ENCODE measurements at regions not wholly inside any gene's neighbourhood (a gene's known extent, or its start where the extent isn't known, plus 50 kb on each side); places are given as distances from the start of the nearest gene placed in this dataset.

- ATAC-seq, result no peak
- 60 to 76% (median 66%) methylated on average over 8 of the region's 8 CpGs for WGBS, 4 donors
- intact Hi-C loops (cut with DNase I), result no loop called here
- Histone ChIP-seq H3K9me3 (peaks cover 0 to 13% (median 2%) of the 10 kb centered on the region in 12 donors), H3K4me3 (no peak overlapping the region), H3K4me1 (no peaks in the 10 kb centered on the region), H3K27ac (no peak overlapping the region), H3K36me3 (no peaks in the 10 kb centered on the region), H3K27me3 (no peaks in the 10 kb centered on the region)
- no peak for TF ChIP-seq CTCF (IDR thresholded peaks at IDR 0.05)
- TF ChIP-seq POLR2A (IDR thresholded peaks at IDR 0.05), result no peak
- DNase-seq, result no peak
Observed at GRCh38 chr18:60228609-60229595, 143.7 kb downstream of the MC4R start.

- Histone ChIP-seq H3K9me3 (no peaks in the 10 kb centered on the region), H3K27ac (no peak overlapping the region), H3K36me3 (no peaks in the 10 kb centered on the region), H3K4me1 (no peaks in the 10 kb centered on the region), H3K4me3 (no peak overlapping the region), H3K27me3 (no peaks in the 10 kb centered on the region)
- TF ChIP-seq POLR2A (IDR thresholded peaks at IDR 0.05), result no peak
- DNase-seq (no peak), ATAC-seq (no peak)
- WGBS, 4 donors, result 63 to 71% (median 65%) methylated on average over 5 of the region's 5 CpGs
- intact Hi-C loops (cut with DNase I), result no loop called here
Observed at GRCh38 chr18:60215432-60215831, 157.1 kb downstream of the MC4R start.

- intact Hi-C loops (cut with DNase I), result no loop called here
- DNase-seq (no peak), ATAC-seq (no peak)
- TF ChIP-seq CTCF (IDR thresholded peaks at IDR 0.05), result no peak
- TF ChIP-seq POLR2A (IDR thresholded peaks at IDR 0.05), result no peak
- 19 to 32% (median 28%) methylated on average over 1 of the region's 1 CpG for WGBS, 4 donors
- Histone ChIP-seq H3K36me3 (no peaks in the 10 kb centered on the region), H3K27ac (no peak overlapping the region), H3K9me3 (no peaks in the 10 kb centered on the region), H3K4me1 (no peaks in the 10 kb centered on the region), H3K27me3 (no peaks in the 10 kb centered on the region), H3K4me3 (no peak overlapping the region)
Observed at GRCh38 chr18:60209042-60209441, 163.5 kb downstream of the MC4R start.

- TF ChIP-seq POLR2A (IDR thresholded peaks at IDR 0.05), result no peak
- TF ChIP-seq CTCF (IDR thresholded peaks at IDR 0.05), result no peak
- no peaks in the 10 kb centered on the region for H3K9me3 ChIP-seq
- DNase-seq, result no peak
- H3K27me3 ChIP-seq, result peaks cover 0 to 4% (median 0%) of the 10 kb centered on the region in 9 donors
- H3K4me3 ChIP-seq, result no peak overlapping the region
- no peak for ATAC-seq
- 51 to 61% (median 56%) methylated on average over 1 of the region's 1 CpG for WGBS, 4 donors
- intact Hi-C loops (cut with DNase I), result no loop called here
- H3K4me1 ChIP-seq, result no peaks in the 10 kb centered on the region
- H3K36me3 ChIP-seq, result no peaks in the 10 kb centered on the region
- H3K27ac ChIP-seq, result no peak overlapping the region
Observed at GRCh38 chr18:60202708-60203107, 169.9 kb downstream of the MC4R start.

Data from heart left ventricle (tissue), 16 donors.